GM19468 (cell line): ENCODE measurements at regions not wholly inside any gene's neighbourhood (a gene's known extent, or its start where the extent isn't known, plus 50 kb on each side); places are given as distances from the start of the nearest gene placed in this dataset.
"Not testable (repeated sequence)": the region's sequence is repeated elsewhere in the genome, so short reads cannot be mapped to it uniquely, and the experiment has no call there.

ENCODE experiments used
- ATAC-seq: cut with Tn5 transposase; IDR thresholded peaks from one replicate; pipeline ENCODE4 v1.9.1; 2021; ENCODE audit warnings: mild to moderate bottlenecking, moderate library complexity, moderate number of reproducible peaks; ENCODE audit not compliant: unreplicated experiment; ENCODE audit errors: extremely low read depth

DNA sequence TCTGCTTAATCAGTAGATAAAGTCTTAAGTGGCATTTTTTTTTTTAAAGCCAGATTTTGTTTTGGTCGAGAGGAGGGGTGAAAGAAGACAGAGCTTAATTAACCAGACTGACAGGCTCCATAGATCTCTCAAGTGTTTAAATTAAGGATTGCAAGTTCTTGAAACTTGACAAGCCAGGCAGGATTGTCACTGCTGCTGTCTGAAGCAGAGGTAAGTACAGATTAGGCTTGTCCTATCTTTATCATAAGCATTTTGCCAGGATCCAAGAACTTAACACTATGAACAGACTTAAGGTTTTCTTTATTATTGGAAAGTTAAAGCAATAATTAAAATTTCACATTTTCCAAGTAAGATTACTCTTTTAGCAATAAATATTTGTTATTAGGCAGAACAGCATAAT is 179.6 kb upstream of the LMO3 start:
- ATAC-seq = no peak

DNA sequence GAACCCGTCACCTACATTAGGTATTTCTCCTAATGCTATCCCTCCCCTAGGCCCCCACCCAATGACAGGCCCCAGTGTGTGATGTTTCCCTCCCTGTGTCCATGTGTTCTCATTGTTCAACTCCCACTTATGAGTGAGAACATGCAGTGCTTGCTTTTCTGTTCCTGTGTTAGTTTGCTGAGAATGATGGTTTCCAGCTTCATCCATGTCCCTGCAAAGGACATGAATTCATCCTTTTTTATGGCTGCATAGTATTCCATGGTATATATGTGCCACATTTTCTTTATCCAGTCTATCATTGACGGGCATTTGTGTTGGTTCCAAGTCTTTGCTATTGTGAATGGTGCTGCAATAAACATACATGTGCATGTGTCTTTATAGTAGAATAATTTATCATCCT is 163.2 kb upstream of the LMO3 start:
- not testable (repeated sequence) for ATAC-seq

DNA sequence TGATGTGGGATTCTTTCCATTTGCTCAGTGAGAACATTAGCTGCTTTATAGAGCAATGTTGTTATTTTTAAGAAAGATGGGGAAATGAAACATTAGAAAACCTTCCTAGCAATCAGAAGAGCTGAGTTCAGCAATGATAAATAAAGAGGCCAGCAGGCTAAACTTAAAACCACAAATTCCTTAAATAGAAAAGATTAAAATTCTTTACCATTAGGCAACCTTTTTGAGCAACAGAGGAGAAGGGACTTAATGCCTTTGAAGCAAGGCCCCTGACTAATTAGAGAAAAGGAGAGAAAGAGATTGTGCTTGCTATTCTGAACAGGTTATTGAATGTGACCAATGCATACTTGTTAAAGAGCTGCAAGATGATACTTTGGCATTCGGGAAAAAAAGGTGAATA is 160.8 kb upstream of the LMO3 start:
- ATAC-seq = no peak

DNA sequence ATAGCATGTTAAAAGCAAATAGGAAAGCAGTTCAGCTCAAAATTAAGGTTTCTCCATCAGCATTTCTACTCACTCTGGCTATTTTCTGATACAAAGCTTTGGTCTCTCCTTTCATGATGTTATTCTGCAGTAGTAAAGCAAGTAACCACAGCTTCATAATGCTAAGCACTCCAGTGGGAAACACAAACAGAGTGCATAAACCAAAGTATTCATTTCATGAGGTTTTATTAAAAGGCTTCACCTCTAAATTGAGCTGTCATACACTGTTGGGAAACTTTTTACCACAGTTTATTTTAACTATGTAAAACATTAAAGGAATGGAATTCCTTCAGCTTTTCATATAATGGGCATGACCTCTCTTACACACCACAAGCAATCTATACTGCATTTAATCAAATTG is 157.9 kb upstream of the LMO3 start:
- no peak for ATAC-seq

DNA sequence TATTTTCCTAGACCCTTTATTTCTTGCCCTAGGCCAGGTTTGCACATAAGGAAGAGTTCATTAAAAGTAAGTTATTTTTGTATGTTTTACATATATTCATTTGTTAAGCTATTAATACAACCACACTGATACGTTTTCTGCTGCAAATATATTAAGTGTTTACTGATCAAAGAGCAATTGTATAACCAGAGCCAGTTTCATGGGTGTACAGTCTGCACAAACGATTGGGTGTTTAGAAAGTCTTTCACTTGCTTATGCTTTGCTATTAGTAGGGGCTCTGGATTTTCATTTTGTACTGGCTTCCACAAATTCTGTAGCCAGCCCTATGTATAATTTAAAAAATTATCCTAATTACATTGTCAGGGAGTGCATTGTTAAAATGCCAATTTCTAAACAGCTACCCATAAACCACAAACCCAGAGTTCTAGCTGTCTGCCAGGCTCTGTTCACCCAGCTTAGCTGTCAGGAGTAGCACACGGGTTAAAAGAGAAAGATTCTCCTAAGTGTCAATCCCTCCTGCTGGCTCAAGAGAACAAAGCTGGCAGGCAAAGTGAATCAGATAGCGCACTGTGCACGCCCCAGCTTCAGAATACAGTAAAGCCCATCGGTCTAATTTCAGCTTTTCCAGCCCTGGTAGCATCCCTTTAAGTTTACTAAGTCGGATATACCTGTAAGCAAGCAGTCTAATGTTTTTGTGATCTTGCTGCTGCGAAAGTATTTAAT is 151.0 kb upstream of the LMO3 start:
- no peak for ATAC-seq

DNA sequence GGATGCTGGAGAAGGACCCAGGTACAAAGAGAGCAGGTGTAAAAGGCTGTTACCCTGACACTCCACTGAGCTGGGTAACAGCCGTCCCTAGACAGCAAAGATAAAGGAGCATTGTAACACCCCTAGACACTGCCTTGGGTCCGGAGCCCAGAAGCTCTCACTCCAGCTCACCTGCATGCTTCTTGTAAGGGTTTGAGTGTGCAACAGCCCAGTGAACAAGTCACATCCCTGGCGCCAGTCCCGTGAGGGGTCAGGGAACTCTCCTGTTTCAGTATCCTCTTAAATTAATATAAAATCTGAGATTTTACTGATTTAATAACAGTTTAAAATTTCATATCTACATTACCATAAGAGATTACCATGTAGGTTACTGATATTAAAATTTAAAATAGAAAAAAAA is 124.8 kb upstream of the LMO3 start:
- no peak for ATAC-seq

DNA sequence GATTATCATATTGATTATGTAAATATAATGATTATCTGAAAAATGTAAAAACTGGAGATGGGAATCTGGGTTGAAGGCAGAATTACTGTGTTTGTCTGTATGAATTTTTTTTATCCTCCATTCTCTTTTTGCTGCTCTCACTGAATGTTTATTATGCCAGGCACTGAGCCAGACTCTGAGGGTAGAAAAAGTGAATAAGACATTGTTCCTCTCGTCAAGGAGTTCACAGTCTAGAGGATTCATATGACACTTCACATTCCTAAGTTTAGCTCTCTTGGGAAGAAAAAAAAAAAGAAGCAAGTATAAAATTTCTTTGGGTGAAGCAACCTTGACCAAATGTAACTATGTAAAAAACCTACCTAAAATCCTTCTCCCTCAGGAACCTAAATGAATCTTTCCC is 120.9 kb upstream of the LMO3 start:
- no peak for ATAC-seq

DNA sequence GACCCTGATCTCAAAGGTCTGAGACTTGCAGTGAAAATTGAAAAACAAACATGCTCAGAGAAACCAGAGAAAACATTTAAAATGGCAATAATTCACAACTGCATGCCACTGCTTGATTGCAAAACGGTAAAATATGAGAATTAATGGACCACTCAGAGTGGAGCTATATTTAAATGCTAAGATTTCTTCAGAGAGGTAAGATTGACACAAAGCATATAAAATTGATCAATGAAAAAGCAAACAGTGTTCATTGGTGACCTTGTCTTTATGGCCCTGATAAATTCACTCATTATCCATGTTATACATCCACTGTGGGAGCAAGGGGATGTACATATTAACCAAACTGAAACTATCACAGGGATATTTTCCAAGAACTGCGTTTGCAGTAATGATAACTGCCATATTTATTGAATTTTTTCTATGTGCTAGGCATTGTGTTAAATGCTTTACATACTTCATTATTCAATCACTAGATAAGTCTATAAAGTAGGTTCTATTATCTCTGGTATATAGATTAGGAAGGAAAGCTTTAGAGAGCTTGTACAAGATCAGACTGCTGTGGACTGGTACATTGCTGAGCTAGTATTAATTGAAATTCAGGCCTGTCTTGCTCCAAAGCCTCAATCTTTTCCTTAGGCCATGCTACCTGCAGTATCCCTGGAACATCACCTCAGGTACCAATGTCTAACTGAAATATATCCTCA is 113.9 kb upstream of the LMO3 start:
- no peak for ATAC-seq

DNA sequence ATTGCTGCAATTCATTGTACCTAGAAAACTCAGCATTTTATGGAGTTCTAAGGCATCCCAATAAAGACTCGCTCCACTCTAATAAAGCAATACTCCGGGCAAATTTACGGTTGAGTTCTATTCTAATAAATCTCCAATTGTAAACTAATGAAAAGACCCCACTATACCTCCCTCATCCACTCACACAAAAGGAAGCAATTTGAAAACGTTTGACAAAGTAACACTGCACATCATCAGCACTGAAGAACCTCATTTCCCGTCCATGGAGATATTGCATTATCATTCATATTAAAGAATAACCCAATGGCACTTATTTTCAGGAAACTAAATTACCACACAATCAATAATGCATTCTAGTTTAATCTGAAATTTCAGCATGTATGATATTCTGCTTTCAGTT is 111.0 kb upstream of the LMO3 start:
- ATAC-seq = no peak

DNA sequence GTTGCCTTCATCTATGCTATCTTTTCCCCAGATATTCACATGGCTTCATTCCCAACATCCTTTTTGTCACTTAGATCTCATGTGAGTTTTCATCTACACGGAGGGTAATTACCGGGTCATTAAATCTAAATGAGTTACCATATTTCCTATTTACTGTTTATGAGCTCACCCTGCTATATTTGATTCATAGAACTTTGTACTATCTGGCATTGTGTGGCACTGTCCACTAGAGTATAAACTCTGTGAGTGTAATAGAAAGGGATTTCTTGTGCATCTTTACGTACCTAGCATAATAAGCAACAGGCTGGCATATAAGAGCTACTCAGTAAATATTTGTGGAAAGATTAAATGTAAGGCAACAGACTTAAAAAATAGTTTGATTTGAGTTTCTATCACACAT is 86.1 kb upstream of the LMO3 start:
- no peak for ATAC-seq

DNA sequence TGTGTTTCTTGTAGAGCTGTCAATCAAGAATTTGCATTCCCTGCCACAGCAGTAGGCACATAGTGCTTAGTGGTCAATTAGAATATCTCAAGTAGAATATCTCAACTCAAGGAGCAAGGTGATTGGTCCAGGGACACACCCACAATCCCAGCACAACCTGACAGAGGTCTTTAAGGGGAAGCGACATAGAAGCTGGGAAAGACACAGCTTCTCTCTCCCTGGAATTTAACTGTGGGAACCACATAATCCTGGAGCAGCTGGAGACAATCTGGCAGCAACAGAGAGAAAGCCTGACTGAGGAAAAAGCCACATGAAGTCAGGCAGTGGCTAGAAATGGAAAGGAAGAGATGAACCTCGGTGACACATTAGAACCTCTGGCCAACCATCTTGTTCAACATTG is 85.7 kb upstream of the LMO3 start:
- ATAC-seq = no peak

DNA sequence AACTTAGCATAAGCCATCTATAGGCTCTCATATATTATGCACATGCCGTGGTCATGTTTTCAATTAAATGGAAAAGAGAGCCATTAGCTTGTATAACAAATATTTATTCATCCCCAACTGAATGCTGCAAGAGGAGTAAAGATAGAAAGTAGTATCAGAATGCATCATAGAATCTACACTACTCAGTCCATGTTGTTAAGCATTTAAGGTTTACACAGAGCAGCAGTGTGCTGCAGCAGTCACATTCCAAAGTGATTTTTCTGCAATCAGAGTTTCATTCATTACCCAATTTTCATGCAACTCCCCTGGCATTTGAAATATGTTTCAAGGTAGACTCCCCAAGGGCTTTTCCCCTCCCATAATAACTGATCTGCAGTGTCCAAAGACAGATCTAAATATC is 82.2 kb upstream of the LMO3 start:
- no peak for ATAC-seq

DNA sequence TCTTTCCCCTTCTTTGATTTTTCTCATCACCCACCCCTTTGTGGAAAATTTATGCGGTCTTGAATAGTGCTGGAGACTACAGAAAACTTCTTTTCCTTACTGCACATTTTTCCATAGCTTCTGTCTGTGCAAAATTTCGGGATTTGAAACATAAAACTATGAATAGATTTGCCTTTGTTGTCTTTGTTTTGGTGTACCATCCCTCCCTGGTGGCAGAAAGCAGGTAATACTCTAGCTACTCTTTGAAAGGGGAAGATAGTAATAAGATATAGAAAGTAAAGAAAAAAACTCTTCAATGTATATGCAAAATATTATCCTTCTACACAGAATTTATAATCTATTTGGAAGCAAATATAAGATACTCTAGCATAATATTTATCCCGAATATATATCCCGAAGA is 79.1 kb upstream of the LMO3 start:
- ATAC-seq = no peak

DNA sequence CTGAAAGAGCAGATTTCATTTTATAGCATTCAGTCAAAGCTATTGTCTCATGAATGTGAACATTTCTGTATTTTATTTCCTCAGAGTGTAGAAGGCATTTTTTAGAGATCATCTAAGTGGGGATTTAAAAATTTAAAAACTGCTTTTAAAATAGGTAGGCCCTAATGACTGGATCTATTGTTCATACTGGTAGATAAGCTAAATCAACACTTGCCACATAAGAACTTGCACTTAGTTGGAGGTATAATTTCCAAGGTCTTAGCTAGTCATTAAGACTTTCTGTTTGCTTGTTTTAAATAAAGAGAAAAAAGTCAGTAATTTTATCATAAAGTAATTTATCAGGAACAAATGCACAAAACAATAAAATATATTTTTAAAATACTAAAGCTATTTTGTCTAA is 75.2 kb upstream of the LMO3 start:
- ATAC-seq = no peak

DNA sequence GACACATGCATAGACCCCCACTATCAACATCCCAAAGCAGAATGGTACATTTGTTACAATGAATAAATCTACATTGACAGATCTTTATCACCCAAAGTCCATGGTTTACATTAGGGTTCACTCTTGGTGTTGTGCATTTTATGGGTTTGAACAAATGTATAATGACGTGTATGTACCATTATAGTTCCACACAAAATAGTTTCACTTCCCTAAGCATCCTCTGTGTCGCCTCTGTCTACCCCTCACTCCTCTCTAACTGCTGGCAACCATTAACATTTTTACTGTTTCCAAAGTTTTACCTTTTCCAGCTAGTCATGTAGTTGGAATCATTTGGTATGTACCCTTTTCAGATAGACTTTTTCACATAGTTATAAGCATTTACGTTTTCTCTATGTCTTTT is 69.5 kb upstream of the LMO3 start:
- no peak for ATAC-seq

DNA sequence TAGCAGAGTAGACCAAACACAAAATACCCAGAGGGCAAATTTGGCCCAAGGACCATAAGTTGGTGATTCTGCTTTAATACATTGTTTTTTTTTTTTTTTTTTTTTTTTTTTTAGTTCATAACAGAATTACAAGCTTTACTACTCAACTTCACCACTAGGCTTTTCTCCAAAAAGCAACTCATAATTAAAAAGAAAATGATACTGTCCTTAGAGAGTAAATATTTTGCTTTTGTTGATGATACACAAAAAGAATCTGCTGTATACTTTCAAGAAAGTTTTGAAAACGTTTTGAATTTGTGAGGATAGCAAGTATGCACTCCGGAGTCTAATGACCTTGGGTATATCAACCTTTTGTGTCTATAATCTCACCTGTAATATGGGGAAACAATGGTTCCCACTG is 68.9 kb upstream of the LMO3 start:
- ATAC-seq = no peak

DNA sequence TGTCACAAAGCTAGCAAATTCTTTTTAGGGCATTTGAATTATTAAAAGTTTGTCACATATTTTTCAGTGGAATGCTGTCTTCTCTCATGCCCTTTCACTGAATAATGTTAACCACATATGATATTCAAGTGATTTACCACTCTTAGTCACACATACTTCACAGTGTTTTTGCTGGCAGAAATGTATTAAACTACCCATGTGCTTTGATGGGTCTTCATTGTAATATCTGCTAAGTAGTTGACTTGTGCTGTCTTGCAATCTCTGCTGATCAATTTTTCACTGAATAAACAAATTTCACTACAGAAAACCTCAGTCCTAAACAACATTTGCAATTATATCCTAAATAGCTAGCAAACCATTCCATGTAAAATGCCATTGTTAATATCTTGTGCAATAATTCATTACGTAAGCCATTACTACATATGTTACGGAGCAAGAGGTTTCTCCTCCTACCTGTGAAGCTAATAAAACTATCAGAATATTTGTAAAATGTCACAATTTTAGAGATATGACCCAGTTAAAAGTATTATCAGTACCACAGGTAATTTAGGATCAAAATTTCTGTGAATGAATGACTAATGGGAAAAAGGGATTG is 64.6 kb upstream of the LMO3 start:
- ATAC-seq = no peak

DNA sequence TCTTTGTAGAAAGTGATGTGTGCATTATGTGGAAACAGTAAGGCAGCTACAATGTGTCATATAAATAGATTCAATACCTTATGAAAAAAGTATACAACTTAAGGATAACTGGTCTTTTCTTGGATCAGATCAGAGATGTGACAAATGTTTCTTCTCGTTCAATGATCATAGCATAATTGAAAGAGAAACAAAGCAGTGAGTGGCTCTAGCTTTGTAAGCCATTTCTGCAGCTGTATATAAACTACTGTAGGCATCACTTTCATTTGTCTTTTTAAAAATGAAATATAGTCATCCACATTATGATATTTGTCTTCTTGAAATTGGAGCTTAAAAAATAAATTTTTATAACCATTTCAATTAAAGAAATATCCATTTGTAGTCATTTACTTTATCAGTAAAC is 63.8 kb upstream of the LMO3 start:
- ATAC-seq = no peak

DNA sequence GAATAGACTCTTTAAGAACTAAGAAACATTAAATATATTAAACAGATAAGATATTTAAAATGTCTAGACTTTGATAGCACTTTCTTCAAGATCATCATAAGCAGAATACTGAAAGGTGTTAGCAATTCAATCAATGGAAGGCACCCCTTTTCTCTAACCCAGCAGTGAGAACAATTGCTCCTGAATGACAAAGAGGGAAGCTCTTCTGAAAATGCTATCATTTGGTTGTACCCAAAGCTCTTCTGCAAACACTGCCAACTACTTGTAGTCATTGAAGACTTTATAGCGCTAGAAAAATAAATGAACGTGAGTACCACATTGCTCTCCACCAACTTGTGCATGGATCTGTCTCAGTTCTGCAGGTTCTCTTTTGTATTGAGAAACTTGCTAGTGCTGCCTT is 62.2 kb upstream of the LMO3 start:
- ATAC-seq = no peak

DNA sequence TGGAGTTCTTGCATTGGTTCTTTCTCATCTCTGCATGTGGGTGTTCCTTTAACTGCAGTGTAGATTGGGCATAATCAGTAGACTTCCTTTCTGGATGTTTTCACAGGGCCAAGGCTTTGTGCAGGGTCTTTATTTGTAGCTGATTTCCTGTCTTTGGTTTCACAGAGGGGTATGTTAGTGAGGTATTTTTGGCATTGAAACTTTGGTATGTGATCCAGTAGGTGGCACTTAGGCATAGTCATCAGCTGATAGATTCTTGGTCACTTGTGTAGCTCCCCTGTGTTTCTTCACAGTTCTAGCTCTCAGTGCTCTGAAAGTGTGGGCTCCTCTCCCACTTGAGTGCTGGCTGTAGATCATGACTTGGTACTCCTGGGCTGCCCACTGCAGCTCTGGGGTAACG is 52.7 kb upstream of the LMO3 start:
- ATAC-seq = no peak
